GM18868 (cell line): ENCODE measurements at regions not wholly inside any gene's neighbourhood (a gene's known extent, or its start where the extent isn't known, plus 50 kb on each side); places are given as distances from the start of the nearest gene placed in this dataset.
"Not testable (repeated sequence)": the region's sequence is repeated elsewhere in the genome, so short reads cannot be mapped to it uniquely, and the experiment has no call there.

Experiments
- ATAC-seq: cut with Tn5 transposase; IDR thresholded peaks from one replicate; pipeline ENCODE4 v1.9.1; 2021; ENCODE audit warnings: mild to moderate bottlenecking, moderate library complexity; ENCODE audit not compliant: unreplicated experiment

DNA sequence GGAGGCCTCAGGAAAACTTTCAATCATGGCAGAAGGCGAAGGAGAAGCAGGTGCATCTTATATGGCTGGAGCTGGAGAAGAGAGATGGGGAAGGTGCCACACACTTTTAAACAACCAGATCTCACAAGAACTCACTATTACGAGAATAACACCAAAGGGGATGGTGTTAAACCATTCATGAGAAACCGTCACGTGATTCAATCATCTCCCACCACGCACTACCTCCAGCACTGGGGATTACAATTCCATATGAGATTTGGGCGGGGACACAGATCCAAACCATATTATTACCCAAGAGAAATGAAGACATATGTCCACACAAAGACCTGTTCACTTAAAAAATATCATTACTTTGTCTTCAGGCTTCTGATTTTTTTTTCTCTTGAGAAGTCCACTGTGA is 518.5 kb downstream of the DCDC2C start:
- ATAC-seq: no peak

DNA sequence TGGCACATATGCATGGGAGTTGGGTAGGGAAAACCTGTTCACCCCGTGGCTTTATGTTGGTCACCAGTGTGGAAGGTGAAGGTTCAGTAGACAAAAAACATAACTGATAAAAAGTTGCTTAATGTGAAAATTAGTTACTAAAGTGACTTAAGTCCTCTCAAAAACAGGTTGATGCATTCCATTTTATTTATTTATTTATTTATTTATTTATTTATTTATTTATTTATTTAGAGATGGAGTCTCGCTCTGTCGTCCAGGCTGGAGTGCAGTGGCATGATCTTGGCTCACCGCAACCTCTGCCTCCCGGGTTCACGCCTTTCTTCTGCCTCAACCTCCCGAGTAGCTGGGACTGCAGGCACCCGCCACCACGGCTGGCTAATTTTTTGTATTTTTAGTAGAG is 541.0 kb downstream of the DCDC2C start:
- not testable (repeated sequence) for ATAC-seq

DNA sequence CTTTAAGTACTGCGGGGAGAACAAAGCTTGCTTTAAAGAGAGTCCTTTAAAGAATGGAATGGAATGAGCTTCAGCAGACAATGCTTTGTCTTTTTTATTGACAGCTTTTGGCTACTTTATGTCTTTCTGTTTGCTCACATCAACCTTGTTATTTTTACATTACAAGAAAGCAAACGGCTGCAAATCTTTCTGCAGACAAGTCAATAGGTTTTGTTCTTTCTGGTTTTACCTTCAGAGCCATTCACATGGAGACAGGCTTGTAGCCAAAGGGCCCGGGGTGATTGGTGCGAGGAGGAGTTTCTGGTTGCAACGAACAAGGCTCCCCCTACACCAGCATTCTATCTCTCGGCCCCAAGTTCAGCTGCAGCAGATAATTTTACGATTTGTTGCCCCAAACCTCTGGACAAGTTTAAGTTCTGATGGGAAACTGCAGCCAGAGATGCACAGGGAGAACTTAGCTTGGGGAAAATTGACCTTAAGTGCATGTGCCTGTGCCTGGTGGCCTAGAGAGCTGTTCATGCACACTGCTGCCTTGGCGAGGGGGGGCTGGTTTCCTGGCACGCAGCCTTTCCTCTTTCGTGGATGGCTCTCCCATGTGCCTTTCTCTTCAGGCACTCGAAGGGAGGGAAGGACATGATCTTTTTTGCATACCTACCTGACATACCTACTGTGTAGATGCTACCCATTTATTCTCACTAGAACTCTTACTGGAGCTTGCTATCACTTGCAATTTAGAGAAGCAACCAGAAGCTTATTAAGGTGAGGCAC is 543.2 kb downstream of the DCDC2C start:
- no peak for ATAC-seq

DNA sequence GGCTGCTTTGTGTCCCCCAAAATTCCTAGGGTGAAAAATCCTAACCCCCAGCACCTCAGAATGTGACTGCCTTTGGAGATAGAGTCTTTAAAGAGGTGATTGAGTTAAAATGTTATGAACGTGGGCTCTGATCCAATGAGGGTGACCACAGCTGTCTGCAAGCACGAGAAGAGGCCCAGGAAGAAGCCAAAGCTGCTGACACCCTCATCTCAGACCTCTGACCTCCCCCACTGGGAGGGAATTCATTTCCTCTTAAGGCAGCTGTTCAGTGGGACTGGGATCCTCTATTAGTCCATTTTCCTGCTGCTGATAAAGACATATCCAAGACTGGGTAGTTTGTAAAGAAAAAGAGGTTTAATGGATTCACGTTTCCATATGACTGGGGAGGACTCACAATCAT is 544.4 kb downstream of the DCDC2C start:
- no peak for ATAC-seq

DNA sequence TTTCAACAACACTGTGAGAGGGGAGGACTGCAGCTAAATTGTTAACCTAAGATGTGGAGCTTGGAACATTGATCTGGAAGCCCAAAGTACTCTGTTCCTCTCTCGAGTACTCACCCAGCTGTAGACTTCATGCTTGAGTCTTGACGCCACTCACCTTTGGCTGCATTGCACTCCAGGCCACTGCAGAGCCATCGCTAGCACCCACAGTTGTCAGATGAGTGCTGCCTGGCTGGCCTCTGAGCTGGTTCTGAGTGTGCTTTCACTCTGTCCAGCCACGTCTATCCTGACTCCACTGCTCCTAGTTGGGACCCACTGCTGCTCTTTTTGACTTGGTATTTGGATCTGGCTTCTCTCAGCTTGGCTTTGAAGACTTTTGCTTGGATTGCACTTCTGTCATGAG is 552.1 kb downstream of the DCDC2C start:
- no peak for ATAC-seq

DNA sequence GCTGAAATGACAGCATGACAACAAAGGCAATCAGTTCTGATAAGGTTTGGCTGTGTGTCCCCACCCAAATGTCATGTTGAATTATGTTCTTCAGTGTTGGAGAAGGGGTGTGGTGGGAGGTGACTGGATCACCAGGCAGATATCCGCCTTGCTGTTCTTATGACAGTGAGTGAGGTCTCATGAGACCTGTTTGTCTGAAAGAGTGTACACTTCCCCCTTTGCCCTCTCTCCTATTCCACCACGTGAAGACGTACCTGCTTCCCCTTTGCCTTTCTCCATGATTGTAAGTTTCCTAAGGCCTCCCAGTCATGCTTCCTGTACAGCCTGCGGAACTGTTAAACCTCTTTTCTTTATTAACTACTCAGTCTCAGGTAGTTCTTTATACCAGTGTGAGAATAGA is 553.0 kb downstream of the DCDC2C start:
- no peak for ATAC-seq

DNA sequence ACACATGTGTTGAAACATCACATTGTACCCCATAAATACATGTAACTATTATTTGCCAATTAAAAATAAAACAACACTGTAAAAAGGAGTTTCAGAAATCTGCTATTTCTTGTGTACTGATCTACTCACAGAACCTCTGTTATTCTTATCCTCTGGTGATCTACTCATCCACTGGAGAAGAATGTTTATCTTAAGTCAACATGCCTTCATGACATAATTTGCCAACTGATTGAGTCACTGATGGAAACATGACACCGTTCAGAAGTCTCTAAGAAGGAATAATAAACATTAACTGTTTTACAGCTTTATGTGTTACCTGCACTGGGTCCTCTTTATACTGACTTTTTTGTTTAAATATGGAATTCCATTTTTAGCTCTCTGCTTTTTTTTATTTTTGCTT is 555.2 kb downstream of the DCDC2C start:
- no peak for ATAC-seq

DNA sequence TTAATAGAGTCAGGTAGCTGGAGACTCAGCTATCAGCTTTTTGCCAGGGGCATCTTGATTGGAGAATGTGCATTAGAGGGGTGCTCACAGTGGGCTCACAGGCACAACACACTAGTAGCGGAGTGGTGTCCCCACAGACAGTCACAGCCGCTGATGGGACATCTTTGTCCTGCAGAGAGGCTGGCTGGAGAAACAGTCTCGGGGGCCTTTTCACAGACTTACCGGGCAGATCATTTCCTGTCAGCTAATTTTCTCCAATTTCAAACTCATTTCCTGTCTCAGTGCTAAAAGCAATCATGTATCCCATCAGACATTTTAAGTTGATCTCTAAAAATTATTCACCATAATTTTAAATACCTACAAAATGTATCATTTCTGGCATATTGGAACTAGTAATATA is 562.6 kb downstream of the DCDC2C start:
- no peak for ATAC-seq

DNA sequence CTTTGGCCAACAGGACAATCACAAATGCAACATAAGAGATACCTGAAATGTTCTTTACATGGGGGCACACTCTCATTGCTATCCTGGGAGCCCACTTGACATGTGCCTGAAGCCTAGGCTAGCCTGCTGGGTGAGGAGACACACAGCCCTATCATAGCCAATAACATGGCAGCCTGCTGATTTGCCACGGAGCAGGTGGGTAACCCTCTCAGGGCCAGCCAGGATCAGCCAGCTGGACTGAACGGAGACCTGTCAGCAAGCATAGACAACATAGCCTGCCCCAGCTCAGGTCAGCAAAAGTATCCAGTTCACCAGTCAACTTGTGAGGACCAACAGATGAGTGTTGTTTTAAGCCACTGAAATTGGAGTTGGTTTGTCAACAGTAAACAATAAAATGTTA is 566.5 kb downstream of the DCDC2C start:
- no peak for ATAC-seq

DNA sequence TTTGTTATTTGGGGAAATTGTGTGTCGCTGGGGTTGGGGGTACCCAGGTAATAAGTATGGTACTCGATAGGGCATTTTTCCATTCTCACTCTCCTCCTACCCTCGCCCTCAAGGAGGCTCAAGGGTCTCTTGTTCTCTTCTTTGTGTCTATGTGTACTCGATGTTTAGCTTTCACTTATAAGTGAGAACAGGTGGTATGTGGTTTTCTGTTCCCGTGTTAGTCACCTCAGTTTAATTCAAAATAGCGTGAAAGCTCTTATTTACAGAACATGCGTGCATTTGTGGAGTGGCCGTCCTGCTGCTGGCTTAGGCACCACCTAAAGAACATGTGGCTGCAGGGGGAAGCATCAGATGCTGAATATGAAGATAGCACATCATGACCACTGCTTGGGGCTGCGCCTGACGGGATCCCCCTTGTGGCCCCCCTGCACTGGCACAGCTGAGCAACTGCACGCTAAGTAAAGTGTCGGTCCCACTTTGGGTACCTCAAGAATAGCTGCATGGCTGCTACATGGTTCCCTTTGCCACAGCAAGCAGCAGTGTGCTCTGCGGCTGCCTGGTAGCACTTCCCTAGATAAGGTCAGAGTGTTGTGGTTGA is 569.0 kb downstream of the DCDC2C start:
- ATAC-seq: no peak

DNA sequence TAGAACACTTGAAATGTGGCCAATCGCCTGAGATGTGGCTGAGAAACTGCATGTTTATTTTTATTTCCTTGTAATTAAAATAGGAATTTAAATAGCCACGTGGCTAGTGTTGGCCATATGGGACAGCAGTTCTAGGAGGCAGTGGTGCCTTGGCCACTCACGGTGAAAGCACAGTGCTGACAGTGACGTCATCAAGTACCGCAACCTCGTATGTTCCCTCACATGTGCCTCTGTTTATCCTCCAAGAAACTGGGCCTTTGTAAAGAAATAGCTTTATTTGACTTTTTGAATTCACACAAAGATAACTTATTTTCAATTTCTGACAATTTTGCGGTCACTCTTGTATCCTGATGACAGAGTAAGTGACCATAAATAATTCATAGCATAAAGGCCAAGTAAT is 575.0 kb downstream of the DCDC2C start:
- ATAC-seq: no peak

DNA sequence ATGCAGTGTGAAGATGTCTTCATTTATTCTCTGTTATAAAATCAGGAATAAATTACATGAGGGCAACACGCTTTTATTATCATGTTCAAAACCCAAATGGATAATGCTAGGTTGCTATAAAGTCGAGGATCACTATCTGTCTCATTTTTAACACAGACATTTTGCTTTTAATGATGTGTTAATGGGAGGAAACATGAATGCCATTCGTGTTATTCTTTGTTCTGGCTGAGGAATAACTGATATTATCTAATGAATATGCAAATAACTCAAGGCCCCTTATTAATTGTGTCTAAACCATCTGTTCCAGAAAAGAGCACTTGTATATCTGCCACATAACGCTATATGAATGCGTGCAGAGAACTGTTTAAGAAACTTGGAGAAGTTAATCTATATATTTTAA is 576.1 kb downstream of the DCDC2C start:
- ATAC-seq: no peak

DNA sequence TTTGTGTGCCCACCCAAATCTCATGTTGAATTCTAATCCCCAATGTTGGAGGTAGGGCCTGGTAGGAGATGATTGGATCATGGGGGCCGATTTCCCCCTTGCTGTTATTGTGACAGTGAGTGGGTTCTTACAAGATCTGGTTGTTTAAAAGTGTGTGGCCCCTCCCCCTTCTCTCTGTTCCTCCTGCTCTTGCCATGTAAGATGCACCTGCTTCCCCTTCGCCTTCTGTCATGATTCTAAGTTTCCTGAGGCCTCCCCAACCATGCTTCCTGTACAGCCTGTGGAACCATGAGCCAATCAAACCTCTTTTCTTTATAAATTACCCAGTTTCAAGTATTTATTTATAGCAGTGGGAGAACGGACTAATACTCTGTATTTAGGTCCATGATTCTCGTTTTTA is 588.1 kb downstream of the DCDC2C start:
- ATAC-seq: peak; percentile 43

DNA sequence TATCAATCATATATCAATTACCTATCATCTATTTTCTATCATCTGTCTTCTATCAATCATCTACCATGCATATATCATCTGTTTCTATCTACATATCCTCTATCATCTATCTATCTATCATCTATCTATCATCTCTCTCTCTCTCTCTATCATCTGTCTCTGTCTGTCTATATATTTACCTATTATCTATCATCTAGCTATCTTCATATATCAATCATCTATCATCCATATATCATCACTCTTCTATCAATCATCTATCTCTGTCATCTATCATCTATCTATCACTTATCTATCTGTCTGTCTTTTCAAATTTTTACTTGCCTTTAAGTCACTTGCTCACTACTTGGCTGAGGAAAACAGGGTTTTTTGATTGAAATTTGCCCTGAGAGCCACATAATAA is 592.3 kb downstream of the DCDC2C start:
- no peak for ATAC-seq

DNA sequence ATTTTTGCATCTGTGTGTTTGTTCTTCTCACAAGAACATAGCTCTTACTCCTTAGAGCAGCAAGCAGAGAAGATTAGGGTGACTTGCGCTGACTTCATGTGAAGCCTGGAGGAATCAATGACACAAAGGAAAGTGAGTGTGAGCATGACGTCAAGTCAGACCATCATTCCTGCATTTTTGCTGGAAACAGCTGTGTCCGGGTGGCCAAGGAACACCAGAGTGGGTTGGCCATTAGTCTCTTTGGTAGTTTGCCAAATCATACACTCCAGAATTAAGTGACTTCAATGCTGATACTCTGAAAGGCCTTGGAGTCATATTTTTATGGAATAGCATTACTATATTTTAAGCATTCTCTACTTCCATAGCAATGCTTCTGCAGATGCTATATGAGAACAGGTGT is 597.2 kb downstream of the DCDC2C start:
- ATAC-seq: no peak

DNA sequence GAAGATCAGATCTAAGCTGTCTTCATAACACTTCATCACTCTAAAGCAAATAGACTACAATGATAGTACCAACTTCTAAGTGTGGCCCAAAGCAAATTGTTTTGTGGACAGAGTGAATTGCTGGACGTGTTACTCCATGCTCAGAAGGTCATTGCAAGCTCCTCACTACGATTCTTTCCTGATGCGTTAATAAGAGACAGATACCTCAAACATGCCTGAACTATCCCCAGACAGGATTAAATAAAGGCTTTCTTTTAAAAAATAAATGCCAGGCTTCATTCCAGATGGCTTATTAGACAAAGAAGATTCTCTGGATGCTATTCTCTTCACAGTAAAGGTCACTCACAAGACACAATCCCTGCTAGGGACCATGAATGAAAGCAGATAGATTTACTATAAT is 621.2 kb downstream of the DCDC2C start:
- no peak for ATAC-seq

DNA sequence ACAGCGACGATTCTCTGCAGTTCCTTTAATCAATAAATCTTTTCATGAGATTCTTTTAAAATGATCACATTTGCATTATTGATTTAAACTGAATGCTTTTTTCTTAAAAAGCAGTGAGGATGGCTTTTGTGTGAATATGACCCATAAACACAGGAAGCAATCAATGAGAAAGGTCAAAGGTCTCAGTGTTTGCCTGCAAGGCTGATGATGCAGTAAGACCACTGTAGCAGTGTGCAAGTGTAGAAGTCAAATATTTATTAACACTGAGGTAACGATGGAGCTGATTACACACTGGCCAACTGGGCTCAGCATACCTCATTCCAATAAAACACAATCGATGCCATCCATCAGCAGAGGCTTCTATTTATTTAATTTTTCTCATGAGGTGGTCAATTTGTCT is 633.5 kb downstream of the DCDC2C start:
- ATAC-seq: no peak

DNA sequence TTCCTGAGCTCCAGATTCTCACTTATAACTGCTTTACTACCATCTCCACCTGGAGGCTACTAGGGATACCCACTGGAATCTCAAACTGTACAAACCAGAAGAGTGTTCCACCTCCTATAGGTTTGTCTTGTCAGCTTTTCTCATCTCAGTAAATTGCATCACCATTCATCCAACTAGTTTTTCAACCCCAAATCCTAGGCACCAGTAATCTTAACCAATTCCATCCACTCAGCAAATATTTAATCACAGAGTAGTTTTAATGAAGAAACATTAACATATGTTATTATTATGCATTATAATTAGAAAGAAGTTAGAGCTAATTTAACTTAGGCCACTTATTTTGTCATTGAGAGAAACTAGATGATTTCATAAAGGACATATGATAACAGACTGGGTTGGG is 635.0 kb downstream of the DCDC2C start:
- no peak for ATAC-seq

DNA sequence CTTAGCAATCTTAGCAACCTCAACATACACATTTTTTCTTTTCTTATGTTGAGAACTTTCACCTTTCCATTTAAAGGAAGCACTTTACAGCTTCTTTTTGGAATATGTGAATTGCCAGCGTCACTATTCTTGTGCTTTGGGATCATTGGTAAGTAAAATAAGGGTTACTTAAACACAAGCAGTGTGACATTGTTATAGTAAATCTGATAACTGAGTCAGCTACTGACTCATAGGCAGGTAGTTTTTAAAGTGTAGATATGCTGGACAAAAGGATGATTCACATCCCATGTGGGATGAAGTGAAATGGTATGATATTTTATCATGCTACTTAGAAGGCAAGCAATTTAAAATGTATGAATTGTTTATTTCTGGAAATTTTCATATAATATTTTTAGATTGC is 637.2 kb downstream of the DCDC2C start:
- ATAC-seq: no peak

DNA sequence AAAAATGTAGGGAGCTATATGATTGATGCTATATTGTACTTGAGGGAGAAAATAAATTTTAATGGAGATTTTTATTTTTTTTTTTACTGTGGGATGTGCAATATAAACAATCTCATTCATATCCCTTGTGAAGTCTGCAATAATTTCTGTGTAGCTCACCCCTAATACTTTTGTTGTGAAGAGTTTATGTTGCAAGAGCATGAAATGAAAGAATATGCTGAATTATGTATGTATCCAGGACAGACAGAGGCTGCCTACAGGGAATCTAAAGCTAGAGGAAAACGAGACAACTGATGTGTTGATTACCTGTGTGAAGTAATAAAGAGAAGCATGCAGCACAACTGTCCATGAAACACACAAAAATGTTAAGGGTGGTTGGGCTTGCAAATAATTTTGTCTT is 643.3 kb downstream of the DCDC2C start:
- ATAC-seq: no peak

DNA sequence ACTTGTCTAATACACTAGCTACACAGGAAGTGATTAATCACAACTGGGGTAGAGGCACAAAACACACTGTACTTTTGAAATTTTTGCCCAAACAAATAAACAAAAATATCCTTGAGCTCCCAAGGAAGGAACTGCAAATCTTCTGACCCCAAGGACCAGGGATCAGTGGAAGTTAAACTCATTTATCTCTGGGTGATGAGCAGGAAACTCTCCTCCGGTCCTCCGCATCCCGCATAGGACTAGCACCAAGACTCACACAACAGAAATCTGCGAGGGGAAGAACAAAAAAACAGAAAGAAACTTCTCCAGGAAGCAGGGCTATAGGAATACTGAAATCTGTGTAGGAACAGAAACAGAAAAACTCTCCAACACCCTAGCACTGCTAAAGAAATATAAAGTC is 650.3 kb downstream of the DCDC2C start:
- ATAC-seq: no peak

DNA sequence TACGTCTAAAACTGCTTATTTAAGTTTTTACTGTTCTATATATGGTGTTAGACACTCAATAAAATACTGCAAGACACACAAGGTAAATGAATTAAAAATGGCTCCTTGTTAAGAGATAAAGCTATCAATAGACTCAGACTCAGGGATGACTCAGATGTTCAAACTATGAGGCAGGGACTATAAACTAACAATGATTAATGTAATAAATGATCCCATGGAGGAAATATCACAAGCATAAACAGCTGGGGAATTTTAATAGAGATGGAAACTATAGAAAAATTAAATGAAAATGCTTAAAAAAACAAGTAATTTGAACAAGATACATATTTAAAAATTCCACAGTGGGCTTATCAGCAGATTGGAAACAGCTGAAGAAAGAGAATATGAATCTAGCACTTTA is 650.8 kb downstream of the DCDC2C start:
- ATAC-seq: no peak

DNA sequence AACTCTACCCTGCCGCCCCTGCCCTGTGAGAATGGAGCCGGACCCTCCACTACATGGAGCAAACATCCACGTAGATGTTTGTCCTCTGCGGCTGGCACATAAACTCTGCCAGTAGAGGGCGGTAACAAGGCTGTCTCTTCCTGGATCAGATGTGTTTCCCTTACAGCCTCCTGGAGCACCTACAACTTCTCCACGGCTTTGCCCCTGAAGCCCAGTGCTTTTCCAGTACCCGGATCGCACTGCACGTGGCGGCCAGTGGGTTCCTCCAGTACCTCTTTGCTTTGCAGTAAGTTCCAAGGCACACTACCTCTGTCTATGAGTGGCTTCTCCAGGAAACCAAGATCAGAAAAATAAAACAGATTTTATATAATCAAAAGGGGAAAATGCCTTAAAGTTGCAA is 651.3 kb downstream of the DCDC2C start:
- peak; percentile 76 for ATAC-seq
